ENCODE measurements at regions not wholly inside any gene's neighbourhood (a gene's known extent, or its start where the extent isn't known, plus 50 kb on each side); places are given as distances from the start of the nearest gene placed in this dataset.

DNA sequence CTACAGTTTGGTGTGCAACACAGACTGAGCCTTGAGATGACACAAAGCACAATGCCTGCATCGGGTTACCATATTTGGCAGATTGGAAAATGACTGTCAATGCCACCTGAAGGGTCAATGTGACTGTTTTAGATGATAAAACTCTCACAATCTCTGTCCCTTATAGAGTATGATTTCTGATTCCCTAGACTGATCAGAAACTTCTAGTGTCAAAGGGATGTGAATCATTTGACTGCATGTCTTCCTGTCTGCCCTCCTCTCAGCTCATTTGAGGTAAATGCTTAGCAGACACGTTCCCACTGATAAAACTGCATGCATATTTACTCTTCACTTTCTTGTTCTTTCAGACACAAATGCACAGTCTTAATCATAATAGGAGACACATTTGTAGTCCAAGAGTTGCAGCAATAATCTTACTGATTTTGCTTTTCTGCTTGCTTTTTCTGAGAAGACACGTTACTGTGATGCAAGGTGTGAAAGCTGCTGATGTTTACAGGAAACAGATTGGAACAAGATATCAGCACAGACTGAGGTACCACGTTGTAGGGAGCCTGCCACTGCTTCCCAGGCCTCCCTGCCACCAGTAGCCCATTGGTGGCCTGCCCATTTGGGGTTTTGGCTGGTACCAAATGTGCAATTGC is 77.8 kb downstream of the GCNT4 start:
- H3K9me3 ChIP-seq (ENCODE audit: control insufficient read depth, insufficient read depth, low read depth, low read length) = no peaks in the 10 kb centered on the region
- no peak overlapping the region for H3K4me3 ChIP-seq (ENCODE audit: low read depth in 2 of 2, low read length in 2 of 2)
- TF ChIP-seq REST (IDR thresholded peaks at IDR 0.05; ENCODE audit: insufficient read depth in 1 of 2, low read depth in 2 of 2, low read length in 1 of 2) = no peak
- intact Hi-C loops (cut with micrococcal nuclease; ENCODE audit: unreplicated experiment) (no loop called here), in situ Hi-C loops (cut with HindIII; ENCODE audit: low pct_unique_long_range_greater_than_20kb, low sequenced_read_pairs) (no loop called here)
- H3K36me3 ChIP-seq (ENCODE audit: control insufficient read depth, insufficient read depth, low read length) = no peaks in the 10 kb centered on the region
- H3K4me1 ChIP-seq (ENCODE audit: control insufficient read depth, insufficient read depth, low read length) = no peaks in the 10 kb centered on the region
- ATAC-seq (no peak), DNase-seq (ENCODE audit: low read depth, low spot score) (no peak)
- H3K27ac ChIP-seq (ENCODE audit: low read length) = no peak overlapping the region
- ChIA-PET CTCF (no interaction called here), POLR2A (no interaction called here)
- BruUV-seq (replicated peaks) = no TSS peak
- peaks cover 7% of the 10 kb centered on the region for H3K27me3 ChIP-seq (ENCODE audit: control insufficient read depth, insufficient read depth, low read length)

DNA sequence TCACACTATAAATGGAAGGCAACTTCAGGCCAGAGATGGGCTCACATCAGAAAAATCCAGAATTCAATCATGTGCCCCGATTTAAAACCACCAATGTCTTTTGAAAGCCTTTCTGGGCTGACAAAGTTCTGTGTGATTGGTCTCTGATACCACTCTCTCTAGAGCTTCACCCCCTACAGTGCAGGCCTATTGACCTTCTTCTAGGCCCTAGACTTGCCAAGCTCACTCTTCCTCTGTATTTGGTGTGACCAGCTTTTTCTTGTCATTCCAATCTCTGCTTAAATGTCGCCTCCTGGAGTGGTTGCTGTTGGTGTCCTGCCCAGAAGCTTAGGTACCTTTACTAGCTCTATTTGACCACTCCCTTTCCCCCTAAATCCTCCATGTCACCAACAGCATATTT is 78.7 kb downstream of the GCNT4 start:
- peaks cover 7% of the 10 kb centered on the region for H3K27me3 ChIP-seq (ENCODE audit: control insufficient read depth, insufficient read depth, low read length)
- no peaks in the 10 kb centered on the region for H3K4me1 ChIP-seq (ENCODE audit: control insufficient read depth, insufficient read depth, low read length)
- TF ChIP-seq REST (IDR thresholded peaks at IDR 0.05; ENCODE audit: insufficient read depth in 1 of 2, low read depth in 2 of 2, low read length in 1 of 2) = no peak
- no peak for TF ChIP-seq POLR2AphosphoS5 (IDR thresholded peaks at IDR 0.05; ENCODE audit: low read depth, low read length)
- TF ChIP-seq TCF7L2 (IDR thresholded peaks at IDR 0.05; ENCODE audit: low read depth, low read length) = no peak
- TF ChIP-seq SIN3A (IDR thresholded peaks at IDR 0.05; ENCODE audit: borderline replicate concordance, insufficient read depth, low read depth, low read length) = no peak
- TF ChIP-seq, protein P1, sequence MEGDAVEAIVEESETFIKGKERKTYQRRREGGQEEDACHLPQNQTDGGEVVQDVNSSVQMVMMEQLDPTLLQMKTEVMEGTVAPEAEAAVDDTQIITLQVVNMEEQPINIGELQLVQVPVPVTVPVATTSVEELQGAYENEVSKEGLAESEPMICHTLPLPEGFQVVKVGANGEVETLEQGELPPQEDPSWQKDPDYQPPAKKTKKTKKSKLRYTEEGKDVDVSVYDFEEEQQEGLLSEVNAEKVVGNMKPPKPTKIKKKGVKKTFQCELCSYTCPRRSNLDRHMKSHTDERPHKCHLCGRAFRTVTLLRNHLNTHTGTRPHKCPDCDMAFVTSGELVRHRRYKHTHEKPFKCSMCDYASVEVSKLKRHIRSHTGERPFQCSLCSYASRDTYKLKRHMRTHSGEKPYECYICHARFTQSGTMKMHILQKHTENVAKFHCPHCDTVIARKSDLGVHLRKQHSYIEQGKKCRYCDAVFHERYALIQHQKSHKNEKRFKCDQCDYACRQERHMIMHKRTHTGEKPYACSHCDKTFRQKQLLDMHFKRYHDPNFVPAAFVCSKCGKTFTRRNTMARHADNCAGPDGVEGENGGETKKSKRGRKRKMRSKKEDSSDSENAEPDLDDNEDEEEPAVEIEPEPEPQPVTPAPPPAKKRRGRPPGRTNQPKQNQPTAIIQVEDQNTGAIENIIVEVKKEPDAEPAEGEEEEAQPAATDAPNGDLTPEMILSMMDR (IDR thresholded peaks at IDR 0.05) = no peak
- H3K9me3 ChIP-seq (ENCODE audit: control insufficient read depth, insufficient read depth, low read depth, low read length) = no peaks in the 10 kb centered on the region
- CTCF ChIA-PET = no interaction called here
- H3K4me3 ChIP-seq (ENCODE audit: low read depth in 2 of 2, low read length in 2 of 2) = no peak overlapping the region
- no peaks in the 10 kb centered on the region for H3K36me3 ChIP-seq (ENCODE audit: control insufficient read depth, insufficient read depth, low read length)
- ATAC-seq (no peak), DNase-seq (ENCODE audit: low read depth, low spot score) (no peak)
- in situ Hi-C loops (cut with HindIII; ENCODE audit: low pct_unique_long_range_greater_than_20kb, low sequenced_read_pairs) (no loop called here), intact Hi-C loops (cut with micrococcal nuclease; ENCODE audit: unreplicated experiment) (no loop called here)
- no TSS peak for BruUV-seq (replicated peaks)
- H3K27ac ChIP-seq (ENCODE audit: low read length) = no peak overlapping the region
- POLR2A ChIA-PET = no interaction called here
